ENCODE measurements at regions not wholly inside any gene's neighbourhood (a gene's known extent, or its start where the extent isn't known, plus 50 kb on each side); places are given as distances from the start of the nearest gene placed in this dataset.
"Not testable (repeated sequence)": the region's sequence is repeated elsewhere in the genome, so short reads cannot be mapped to it uniquely, and the experiment has no call there.

DNA sequence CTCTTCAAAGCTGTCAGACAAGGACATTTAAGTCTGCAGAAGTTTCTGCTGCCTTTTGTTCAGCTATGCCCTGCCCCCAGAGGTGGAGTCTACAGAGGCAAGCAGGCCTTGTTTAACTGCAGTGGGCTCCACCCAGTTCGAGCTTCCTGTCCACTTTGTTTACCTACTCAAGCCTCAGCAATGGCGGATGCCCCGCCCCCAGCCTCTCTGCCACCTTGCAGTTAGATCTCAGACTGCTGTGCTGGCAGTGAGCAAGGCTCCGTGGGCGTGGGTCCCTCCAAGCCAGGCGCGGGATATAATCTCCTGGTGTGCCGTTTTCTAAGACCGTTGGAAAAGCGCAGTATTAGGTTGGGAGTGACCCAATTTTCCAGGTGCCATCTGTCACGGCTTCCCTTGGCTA is 144.5 kb upstream of the GOT2 start:
- not testable (repeated sequence) for DNase-seq

DNA sequence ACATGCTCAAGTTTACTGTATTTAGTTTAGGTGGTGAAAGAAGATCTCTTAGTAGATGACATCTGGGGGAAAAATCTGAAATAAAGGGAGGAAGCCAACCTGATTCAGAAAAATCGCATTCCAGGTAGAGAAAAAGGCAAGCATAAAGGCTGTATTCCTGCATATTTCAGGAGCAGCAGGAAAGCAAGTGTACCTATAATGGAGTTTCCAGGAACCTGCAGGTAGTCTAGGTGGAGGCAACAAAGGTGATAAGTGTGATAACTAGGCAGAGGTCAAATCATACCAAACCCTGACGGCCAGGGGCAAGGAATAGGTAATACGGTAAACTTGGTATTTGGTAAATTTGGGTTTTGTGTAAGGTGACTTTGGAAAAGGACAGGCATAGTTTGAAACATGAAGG is 132.8 kb upstream of the GOT2 start:
- DNase-seq = no peak

DNA sequence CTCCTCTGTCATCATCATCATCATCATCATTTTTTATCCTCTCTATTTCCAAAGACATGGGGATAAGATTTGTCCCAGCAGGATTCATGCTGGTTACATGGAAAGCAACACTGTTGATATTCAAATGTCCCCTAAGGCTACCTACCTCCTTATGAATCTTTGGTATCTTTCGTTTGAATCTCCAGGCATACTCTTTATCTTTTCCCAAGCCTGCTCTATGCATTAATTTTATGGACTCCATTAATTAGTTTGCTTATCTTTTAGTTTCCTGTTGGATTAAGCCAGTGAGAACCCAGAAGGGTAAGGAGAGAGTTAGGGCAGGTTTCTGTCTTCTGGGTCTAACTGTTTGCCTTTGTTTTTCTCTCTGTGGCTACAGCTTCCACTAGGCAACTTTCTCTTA is 129.6 kb upstream of the GOT2 start:
- DNase-seq = no peak

DNA sequence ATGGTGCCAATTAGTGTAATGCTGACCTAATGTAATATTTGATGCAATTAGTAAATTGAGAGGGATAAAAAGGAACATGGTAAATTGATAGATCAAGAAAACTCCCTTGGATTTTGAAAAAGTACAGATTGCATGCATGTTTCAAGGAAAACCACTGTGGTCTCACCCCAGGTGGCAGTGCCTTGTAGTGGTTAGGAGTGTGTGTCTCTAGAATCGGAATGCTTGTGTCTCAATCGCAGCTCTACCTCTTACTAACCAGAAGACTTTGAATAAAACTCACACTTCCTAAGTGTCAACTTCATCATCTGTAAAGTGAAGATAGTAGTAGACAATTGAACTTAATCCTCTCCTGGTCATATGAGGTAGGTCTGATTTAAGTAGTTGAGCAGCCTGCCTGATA is 128.9 kb upstream of the GOT2 start:
- no peak for DNase-seq

DNA sequence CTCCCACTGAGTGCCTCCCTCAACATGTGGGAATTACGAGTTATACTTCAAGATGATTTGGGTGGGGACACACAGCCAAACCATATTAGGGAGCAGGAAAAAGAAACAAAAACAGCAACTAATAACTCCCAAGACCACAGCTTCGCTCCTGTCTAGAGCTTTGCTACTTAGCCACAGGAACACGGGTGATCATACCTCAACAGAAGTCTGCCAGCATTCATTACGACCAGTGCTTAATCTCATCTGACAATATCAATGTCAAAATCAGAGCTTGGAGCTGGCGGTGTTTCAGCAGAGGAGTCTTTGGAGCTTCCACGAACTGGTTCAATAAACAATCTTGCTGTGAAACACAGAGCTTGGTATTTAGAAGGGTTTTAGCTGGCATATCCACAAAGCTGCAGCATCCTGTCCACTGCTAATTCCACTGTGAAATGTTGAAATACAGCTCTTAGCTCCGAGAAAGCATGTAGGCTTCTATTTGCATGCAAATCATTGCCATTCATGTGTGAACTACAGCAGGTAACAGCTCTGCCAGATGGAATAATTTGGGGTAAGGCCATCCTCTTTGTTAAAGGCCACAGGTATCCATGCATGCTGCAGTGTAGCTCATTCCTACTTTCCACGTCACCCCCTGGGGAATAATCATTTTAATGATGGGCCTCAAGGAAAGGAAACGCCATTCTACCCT is 128.4 kb upstream of the GOT2 start:
- DNase-seq = peak; percentile 75 to 76

DNA sequence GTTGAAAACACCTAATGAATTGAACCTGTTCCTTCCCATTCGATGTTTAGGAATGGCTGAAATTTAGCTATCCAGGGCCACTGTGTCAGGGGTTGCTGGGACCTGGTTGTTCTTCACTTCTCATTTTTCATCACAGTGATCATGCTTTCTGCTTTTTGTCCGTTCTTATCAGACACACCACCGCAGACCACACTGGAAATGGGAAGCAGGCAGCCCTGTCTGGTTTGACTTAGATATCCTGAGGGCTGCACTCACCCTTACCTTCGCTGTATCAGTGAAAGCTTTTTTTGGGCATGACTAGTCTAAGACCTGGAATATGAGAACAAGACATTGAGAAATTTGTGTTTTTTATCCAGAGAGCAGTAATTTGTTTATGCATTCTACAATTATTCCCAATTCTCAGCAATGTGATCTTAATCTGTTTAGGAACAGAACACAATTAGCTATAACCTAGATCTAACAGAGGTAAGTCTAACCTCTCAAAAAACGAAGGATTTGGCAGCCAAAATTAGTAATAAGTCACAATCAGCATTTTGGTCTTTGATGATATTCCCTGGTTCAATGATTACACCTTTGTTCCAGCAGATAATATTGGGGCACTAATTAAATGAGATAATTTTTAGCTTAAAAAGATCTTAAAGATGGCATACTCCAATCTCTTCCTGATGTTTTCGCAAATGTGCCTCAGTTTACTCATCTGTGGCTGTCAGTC is 126.0 kb upstream of the GOT2 start:
- no peak for DNase-seq

DNA sequence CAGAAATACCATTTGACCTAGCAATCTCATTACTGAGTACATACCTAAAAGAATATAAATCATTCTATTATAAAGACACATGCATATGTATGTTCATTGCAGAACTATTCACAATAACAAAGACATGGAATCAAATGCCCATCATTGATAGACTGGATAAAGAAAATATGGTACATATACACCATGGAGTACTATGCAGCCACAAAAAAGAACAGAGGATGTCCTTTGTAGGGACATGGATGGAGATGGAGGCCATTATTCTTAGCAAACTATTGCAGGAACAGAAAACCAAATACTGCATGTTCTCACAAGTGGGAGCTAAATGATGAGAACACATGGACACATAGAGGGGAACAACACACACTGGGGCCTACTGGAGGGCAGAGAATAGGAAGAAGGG is 124.5 kb upstream of the GOT2 start:
- DNase-seq = not testable (repeated sequence)

DNA sequence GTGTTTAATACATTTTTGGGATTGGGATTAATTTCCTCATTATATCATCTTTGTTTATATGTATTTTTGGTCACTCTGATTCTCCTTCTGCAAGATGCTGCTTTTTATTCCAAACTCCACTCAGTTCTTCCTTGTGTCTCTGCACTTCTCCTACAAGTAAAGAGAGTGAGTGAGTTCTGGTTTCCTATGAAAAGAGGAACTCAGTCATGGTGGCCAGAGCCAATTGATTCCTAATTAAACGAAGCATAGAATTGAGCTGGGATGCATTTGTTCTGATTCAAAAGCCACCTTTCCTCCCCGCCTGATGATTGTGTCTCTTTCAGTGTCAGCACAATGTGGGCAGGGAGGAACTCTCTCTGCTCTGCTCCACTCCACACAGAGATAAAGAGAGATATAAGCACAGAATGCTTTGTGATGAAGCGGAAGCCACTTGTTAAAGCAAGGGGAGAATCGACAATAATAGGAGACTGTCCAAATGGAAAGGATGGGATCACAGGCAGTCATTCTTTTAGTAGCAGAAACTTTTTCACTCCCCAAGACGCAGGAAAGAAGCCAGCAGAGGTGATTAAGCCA is 121.3 kb upstream of the GOT2 start:
- no peak for DNase-seq

DNA sequence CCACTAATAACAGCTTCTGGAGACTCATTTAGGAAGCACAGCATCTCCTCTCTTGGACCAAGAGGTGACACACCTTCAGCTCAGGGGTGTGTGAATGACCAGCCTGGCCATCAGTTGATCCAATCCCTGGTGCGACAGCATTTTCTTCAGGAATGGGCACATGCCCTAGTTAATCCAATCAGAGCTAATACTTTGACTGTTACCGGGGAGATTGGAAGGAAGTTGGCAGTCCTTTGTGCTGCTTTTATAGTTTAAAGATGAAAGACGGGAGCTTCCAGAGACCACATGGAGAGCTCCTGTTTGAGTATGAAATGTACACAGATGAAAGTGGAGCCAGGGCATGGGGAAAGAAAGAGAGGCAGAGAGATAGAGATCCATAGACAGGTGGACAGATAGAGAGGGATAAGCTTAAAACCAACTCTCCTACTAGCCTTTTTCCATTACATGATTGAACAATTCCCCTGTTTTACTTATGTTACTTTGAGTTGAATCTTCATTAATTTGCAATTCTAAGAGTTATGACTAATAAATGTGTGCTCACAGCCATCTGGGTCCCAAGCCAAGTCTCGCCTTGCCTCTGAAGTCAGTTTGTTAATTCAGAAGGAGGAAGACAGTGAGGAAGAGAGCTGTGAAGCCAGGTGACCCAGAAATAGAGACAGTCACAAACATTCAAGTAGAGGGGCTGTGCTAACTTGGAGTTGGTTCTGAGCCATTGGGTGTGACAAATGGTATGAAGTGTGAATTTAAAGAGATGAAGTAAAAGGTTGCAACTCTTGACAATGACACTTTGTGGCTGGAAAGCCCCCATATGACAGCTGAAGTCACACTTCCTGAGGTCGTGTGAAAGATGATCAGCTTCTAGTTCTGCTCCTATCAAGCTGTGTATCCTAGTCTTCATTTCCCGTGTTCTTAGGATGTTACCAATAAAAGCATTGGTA is 120.0 kb upstream of the GOT2 start:
- no peak for DNase-seq

DNA sequence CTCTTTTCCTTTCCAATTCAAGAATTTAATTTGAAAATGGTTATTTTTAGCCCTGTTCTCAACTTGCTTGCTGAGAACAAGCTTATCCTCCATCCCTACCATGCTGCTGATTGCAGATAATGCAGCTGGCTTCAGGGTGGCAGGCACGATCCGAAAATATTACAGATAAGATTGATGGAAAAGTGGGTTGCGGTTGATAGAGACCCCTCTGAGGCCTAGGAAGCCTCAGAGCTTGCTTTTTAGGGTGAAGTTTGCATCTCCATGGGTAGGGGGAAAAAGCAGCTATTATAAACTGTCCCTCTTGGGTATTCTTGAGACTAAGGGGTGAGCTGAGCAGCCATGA is 116.5 kb upstream of the GOT2 start:
- DNase-seq = no peak

DNA sequence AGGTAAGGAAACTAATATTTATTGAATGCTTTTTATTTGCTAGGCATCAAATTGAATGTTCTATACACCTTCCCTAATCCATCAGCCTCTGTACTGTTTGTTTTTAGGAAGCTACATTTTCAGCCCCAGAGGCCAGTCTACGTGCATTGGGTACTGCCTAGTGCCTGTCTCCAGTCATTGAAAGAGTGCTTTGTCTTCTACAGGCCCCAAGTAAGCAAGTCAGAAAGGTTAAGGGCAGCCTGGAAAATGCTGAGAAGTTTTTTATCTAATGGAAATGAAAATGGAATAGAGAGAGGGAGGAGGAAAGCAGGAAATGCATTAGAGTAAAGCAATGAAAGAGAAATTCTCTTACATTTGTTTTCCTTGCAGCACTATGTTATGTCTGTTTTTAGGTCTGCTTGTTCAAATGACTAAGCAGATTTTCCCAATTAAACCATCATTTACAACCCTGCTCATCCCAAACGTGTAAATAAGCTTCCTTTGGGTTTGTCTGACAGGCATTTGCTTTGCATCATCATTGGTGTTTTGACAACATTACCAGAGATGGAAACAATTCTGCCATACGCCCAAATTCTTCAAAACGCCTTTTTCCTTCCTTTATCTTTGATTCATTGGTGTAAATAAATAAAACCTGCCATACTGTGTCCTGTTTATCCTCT is 116.0 kb upstream of the GOT2 start:
- no peak for DNase-seq

DNA sequence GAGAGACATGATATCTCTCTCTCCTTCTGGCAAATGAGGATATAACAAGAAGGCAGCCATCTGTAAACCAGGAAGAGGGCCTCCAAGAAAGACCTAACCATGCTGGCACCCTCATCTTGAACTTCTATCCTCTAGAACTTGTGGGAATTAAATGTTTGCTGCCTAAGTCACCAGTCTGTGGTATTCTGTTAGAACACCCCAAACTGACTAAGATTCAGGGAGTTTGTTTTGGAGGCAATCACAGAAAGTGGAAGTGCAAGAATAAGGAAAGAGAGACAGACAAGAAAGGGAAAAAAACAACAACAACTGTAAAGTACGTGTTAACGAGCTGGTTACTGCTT is 114.5 kb upstream of the GOT2 start:
- no peak for DNase-seq

DNA sequence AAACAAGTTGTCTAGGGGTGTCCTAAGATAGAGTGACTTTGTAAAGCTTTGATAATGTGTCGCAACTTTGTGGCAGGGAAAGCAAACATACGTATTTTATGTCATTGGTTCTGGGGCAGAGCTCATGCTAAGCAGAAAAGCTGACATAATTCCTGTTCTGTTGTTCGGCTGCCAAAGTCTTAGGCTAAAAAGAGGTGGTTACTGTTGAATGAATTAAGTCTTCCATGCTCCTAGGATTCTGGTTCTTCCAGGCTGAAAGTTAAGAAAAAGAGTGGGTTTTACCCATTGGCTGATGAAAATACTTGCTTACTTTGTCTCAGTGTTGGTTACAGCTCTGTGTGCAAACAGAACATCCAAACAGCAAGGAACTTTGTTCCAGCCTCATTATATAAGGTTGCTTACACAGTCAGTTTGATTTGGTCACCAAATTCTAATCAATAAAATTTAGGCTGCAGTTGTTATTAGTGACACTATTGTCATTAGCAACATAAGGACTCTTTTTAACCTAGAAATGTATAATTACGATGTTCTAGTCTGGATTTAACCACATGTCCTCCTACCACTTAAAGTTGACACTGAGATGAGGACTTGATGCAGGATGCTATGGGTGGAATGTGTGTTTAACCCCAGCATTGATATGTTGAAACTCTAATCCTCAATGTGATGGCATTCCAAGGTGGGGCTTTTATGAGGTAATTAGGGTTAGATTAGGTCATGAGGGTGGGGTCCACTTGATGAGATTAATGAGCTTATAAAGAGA is 114.0 kb upstream of the GOT2 start:
- no peak for DNase-seq

DNA sequence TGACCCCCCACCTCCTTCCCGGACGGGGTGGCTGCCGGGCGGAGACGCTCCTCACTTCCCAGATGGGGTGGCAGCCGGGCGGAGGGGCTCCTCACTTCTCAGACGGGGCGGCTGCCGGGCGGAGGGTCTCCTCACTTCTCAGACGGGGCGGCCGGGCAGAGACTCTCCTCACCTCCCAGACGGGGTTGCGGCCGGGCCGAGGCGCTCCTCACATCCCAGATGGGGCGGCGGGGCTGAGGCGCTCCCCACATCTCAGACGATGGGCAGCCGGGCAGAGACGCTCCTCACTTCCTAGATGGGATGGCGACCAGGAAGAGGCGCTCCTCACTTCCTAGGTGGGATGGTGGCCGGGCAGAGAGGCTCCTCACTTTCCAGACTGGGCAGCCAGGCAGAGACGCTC is 112.1 kb upstream of the GOT2 start:
- DNase-seq = not testable (repeated sequence)

DNA sequence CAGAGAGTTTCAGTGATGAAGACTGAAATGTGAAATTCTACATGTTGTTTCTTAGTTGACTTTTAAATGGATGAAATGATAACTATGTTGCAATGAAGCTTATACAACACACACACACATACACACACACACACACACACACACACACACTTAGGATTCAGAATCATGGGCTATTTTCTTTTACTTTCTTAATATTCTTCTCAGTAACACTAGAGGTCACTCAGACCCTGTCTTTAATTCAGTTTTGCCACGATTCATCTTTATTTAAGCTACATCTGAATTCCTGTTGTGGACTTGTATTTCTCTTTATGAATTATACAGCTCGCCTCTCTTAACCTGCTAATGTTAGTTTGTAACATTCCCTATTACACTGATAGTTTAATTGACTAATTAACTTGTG is 109.6 kb upstream of the GOT2 start:
- peak in 1 of 2 experiments; percentile 33 for DNase-seq

DNA sequence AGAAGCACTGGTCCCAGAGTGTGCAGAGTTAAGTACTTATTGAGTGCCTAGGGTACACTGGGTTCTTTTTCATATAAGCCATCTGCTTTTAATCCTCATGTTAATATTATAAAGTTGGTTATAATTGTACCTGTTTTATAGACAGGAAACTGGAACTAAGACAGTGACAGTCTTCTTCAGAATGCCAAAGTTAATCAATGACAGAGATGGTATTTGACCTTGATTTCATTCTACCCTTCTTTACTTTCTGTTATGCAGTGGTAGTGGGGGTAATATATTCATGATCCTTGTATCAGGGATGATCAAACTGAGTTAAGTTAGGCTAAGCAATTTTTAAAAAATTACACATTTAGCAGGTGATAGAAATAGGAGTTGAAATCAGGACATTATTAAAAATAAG is 108.6 kb upstream of the GOT2 start:
- DNase-seq = no peak

DNA sequence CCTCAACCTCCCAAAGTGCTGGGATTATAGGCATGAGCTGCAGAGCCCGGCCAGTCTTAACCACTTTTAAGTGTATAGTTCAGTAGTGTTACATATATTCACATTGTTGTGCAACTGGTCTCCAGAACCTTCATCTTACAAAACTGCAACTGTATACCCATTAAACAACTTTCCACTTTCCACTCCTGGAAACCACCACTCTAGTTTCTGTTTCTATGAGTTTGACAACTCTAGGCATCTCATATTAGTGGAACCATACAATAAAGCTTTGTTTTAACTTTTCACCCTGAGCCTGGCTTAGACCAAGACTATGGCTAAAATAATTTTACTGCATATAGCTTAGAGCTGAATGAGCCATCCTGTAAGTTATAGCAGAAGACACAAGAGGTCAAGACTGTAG is 108.0 kb upstream of the GOT2 start:
- no peak for DNase-seq

DNA sequence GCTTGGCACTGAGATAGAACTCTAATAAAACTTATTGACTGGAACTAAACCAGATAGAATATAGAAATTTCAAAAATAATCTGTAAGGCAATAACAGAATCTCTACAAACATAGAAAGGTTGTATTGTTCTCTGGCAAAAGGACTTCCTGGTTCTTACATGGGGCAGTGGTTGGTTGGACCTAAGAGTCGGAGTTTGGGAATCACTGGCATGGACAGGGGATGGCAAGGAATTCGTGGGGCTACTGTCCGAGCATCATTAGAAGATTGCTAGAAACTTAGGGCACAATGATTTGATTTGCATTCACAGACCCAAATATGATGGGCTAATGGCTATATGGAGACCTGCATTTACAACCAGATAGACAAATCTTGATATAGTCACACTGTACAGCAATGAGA is 103.8 kb upstream of the GOT2 start:
- no peak for DNase-seq

DNA sequence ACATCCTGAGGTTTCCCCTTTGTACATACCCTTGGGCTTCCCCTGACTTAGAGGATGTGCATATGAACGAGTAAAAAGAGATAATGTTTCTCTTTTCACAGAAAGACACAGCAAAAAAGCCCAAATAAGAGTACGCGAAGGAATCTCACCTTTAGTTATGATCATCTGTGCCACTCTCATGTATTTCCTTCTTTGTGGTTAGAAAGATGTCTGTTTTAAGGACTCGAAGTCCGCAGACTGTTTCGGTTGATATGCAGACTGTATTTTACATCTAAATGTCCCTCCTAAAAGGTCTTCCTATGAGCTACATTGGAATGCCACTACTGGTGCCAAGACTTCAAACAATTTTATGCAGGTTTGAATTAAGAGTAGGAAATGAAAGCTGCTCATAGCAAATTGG is 102.3 kb upstream of the GOT2 start:
- no peak for DNase-seq

DNA sequence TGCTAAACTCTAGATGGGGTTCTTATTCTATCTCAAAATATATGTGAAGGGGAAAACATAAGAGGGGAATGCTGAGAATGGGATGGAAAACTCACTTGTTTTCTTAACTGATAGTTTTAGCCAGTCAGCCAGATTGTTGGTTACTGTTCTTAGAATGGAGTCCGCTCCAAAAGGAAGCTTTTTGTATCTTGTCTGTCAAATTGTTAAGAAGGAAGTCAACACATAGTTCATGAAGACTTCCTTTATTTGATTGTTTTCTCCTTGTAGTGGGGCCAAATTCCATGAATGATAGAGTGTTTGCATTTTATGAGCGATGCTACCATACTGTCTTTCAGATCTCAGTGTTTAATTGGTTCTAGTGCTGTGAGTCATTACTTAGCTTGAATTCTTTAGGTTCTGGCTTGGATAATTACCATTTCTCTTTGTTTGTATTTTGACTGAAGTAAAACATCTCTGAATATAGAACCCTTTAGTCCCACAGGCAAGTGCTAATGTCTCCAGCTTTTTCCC is 98.3 kb upstream of the GOT2 start:
- no peak for DNase-seq

DNA sequence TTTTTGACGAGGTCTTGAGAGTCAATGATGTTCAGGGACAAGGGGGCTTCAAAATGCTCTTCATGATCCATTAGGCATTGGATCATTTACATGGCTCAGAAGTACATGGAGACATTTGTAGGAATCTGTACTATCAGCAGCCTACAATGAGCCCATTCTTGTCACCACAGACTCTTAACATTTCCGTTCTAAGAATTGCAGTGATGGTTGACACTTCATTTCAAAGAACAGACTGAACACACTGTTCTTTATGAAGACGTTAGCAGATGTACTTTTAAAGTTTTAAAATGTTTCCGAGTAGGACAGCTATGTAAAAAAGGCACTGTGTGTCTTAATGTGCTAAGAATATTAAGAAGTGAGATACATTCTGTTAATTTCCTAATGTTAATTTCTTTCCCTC is 97.3 kb upstream of the GOT2 start:
- no peak for DNase-seq

DNA sequence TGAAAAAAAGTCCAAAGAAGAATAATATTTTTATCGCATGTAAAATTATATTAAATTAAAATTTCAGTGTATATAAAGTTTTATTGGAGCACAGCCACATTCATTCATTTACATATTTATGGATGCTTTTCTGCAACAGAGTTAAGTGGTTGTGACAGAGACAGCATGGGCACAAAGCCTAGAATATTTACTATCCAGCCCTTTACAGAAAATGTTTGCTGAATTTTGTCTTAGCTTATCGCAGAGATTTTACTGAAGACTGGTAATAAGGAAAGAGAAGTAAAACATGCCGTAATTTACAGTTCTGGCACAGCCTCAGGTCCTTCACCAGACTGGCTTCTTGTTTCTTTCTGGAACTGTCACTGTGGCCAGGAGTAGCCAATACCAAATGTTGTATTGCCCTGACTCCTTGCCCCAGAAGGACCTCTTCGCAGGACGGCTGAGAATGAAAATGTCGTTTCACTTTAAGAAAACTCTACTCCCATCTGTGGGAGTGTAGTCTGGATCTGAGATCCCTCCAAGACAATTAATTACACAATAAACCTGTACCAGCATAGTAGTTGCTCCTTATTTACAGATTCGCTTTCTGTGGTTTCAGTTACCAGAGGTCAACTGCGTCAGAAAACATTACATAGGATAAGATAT is 94.9 kb upstream of the GOT2 start:
- DNase-seq = no peak
